ENCODE measurements at regions not wholly inside any gene's neighbourhood (a gene's known extent, or its start where the extent isn't known, plus 50 kb on each side); places are given as distances from the start of the nearest gene placed in this dataset.

GRCh38 chr16:73265124-73265837, 217.4 kb upstream of the ZFHX3 start:
- no peak for TF ChIP-seq CTCF (IDR thresholded peaks at IDR 0.05 in 2 of 3, conservative IDR thresholded peaks at IDR 0.05 in 1 of 3; ENCODE audit: borderline replicate concordance in 1 of 3, insufficient read depth in 1 of 3, low read depth in 2 of 3, low read length in 2 of 3)
- TF ChIP-seq ZFX (IDR thresholded peaks at IDR 0.05), result no peak
